HG02840 (cell line): ENCODE measurements at regions not wholly inside any gene's neighbourhood (a gene's known extent, or its start where the extent isn't known, plus 50 kb on each side); places are given as distances from the start of the nearest gene placed in this dataset.
A peak's percentile ranks its signal among the peaks of the same experiment; 100 is the strongest.

Experiments
- ATAC-seq: cut with Tn5 transposase; IDR thresholded peaks from one replicate; pipeline ENCODE4 v1.9.1; 2021; ENCODE audit warnings: mild to moderate bottlenecking, moderate library complexity, moderate number of reproducible peaks; ENCODE audit not compliant: unreplicated experiment, low FRiP score

- ATAC-seq: no peak
Observed at GRCh38 chr4:138032222-138032621, 209.9 kb downstream of the SLC7A11 start.

GRCh38 chr4:138030375-138030774 lies 211.8 kb downstream of the SLC7A11 start:
- ATAC-seq: no peak

- no peak for ATAC-seq
Observed at GRCh38 chr4:138028923-138029322, 213.2 kb downstream of the SLC7A11 start.

- no peak for ATAC-seq
Observed at GRCh38 chr4:138021139-138021830, 220.9 kb downstream of the SLC7A11 start.

GRCh38 chr4:138014590-138015288 lies 227.4 kb downstream of the SLC7A11 start:
- no peak for ATAC-seq

GRCh38 chr4:138013625-138014024 lies 228.5 kb downstream of the SLC7A11 start:
- ATAC-seq: no peak

GRCh38 chr4:138010639-138011038 lies 231.5 kb downstream of the SLC7A11 start:
- no peak for ATAC-seq

- no peak for ATAC-seq
Observed at GRCh38 chr4:138007572-138007971, 234.6 kb downstream of the SLC7A11 start.

- ATAC-seq: no peak
Observed at GRCh38 chr4:138005486-138005885, 236.7 kb downstream of the SLC7A11 start.

- ATAC-seq: peak; percentile 95
Observed at GRCh38 chr4:138003248-138003647, 238.9 kb downstream of the SLC7A11 start.

- no peak for ATAC-seq
Observed at GRCh38 chr4:137998666-137999429, 243.3 kb downstream of the SLC7A11 start.

- no peak for ATAC-seq
Observed at GRCh38 chr4:137997496-137997895, 244.7 kb downstream of the SLC7A11 start.

- no peak for ATAC-seq
Observed at GRCh38 chr4:137994853-137995252, 247.3 kb downstream of the SLC7A11 start.

GRCh38 chr4:137993232-137993631 lies 248.9 kb downstream of the SLC7A11 start:
- no peak for ATAC-seq

GRCh38 chr4:137981277-137981676 lies 260.9 kb downstream of the SLC7A11 start:
- no peak for ATAC-seq

- ATAC-seq: no peak
Observed at GRCh38 chr4:137980641-137981040, 261.5 kb downstream of the SLC7A11 start.

- ATAC-seq: no peak
Observed at GRCh38 chr4:137979938-137980337, 262.2 kb downstream of the SLC7A11 start.

GRCh38 chr4:137968956-137969678 lies 273.0 kb downstream of the SLC7A11 start:
- no peak for ATAC-seq

- ATAC-seq: no peak
Observed at GRCh38 chr4:137967480-137968190, 274.5 kb downstream of the SLC7A11 start.

- ATAC-seq: no peak
Observed at GRCh38 chr4:137966504-137966903, 275.6 kb downstream of the SLC7A11 start.
